ENCODE measurements at regions not wholly inside any gene's neighbourhood (a gene's known extent, or its start where the extent isn't known, plus 50 kb on each side); places are given as distances from the start of the nearest gene placed in this dataset.

DNA sequence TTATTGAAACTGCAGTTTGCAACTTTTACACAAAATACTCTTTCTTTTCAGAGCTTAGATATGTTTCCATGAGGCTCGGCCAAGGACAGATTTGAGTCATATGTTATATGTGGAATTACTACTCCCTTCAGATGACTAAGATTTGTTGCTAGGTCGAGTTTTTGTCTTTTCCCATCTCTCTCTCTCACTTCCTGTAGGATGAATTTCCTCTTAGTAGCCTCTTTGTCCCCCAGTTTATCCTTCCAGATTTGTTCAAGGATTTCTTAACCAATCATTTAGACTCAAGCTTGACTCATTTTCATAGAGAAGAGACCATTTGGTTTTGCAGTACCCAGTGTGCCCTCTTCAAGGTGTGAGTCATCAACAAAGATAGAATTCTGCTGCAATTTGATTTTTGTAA, 209.2 kb downstream of the GLUD2 start:
- H3K9me3 ChIP-seq (replicated peaks in 1 of 2; ENCODE audit: control insufficient read depth in 1 of 2, insufficient read depth in 1 of 2, low read length in 2 of 2): no peaks in the 10 kb centered on the region
- no CpG with 5 or more reads among the region's 2 CpGs for WGBS (ENCODE audit: insufficient coverage)
- Mint-ChIP-seq H3K9me3 (peaks cover 0 to 1% (median 0%) of the 10 kb centered on the region in 7 donors), H3K4me1 (no peaks in the 10 kb centered on the region), H3K27ac (no peak overlapping the region), H3K27me3 (ENCODE audit: low read depth in 3 of 3) (no peaks in the 10 kb centered on the region), H3K36me3 (no peaks in the 10 kb centered on the region), H3K4me3 (no peak overlapping the region)
- no peak overlapping the region for H3K27ac ChIP-seq (ENCODE audit: low read depth in 1 of 2, low read length in 2 of 2)
- DNase-seq: no peak
- H3K4me2 ChIP-seq (replicated peaks; ENCODE audit: extremely low read depth, low read length, poor library complexity, severe bottlenecking): no peak overlapping the region
- H3K4me3 ChIP-seq (replicated peaks in 1 of 3; ENCODE audit: low read depth in 2 of 3, low read length in 3 of 3): no peak overlapping the region
- no peaks in the 10 kb centered on the region for H3K36me3 ChIP-seq (replicated peaks in 1 of 2; ENCODE audit: control insufficient read depth in 1 of 2, insufficient read depth in 2 of 2, low read length in 2 of 2)
- intact Hi-C loops (cut with micrococcal nuclease): no loop called here
- TF ChIP-seq, protein P1, sequence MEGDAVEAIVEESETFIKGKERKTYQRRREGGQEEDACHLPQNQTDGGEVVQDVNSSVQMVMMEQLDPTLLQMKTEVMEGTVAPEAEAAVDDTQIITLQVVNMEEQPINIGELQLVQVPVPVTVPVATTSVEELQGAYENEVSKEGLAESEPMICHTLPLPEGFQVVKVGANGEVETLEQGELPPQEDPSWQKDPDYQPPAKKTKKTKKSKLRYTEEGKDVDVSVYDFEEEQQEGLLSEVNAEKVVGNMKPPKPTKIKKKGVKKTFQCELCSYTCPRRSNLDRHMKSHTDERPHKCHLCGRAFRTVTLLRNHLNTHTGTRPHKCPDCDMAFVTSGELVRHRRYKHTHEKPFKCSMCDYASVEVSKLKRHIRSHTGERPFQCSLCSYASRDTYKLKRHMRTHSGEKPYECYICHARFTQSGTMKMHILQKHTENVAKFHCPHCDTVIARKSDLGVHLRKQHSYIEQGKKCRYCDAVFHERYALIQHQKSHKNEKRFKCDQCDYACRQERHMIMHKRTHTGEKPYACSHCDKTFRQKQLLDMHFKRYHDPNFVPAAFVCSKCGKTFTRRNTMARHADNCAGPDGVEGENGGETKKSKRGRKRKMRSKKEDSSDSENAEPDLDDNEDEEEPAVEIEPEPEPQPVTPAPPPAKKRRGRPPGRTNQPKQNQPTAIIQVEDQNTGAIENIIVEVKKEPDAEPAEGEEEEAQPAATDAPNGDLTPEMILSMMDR (IDR thresholded peaks at IDR 0.05): no peak
- no peak overlapping the region for H2AFZ ChIP-seq (ENCODE audit: insufficient read depth, low read depth, low read length, poor library complexity, severe bottlenecking)
- no peaks in the 10 kb centered on the region for H3K27me3 ChIP-seq (ENCODE audit: control insufficient read depth in 2 of 2, insufficient read depth in 2 of 2, low read length in 2 of 2)
- no peaks in the 10 kb centered on the region for H3K4me1 ChIP-seq (ENCODE audit: control insufficient read depth in 1 of 2, insufficient read depth in 2 of 2, low read length in 2 of 2)
- H4K20me1 ChIP-seq (ENCODE audit: insufficient read depth, low read length): no peaks in the 10 kb centered on the region
- H3K79me2 ChIP-seq (ENCODE audit: insufficient read depth, low read length): no peaks in the 10 kb centered on the region
- no peak overlapping the region for H3K9ac ChIP-seq (ENCODE audit: insufficient read depth, low read length, poor library complexity, severe bottlenecking)

DNA sequence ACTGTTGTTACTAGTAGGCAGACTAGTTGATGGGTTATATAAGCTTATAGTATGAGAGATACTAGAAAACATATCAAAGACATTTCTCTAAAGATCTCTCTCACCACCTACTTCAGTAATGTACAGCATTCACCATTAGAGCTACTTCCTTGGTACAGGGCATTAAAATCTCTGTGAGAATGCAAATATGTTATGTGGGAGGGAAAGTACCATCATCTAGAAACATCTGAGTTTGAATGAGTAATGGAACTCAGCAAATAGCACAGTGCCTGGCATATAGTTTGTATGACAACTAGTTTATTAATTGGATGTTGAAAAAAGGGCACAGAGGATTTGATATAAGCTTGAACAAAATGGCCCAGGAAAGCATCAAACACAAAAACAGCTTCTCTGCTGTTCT, 211.1 kb downstream of the GLUD2 start:
- TF ChIP-seq, protein P1 (IDR thresholded peaks at IDR 0.05): no peak
- H3K4me2 ChIP-seq (replicated peaks; ENCODE audit: extremely low read depth, low read length, poor library complexity, severe bottlenecking): no peak overlapping the region
- Mint-ChIP-seq H3K36me3 (no peaks in the 10 kb centered on the region), H3K9me3 (peaks cover 0 to 2% (median 0%) of the 10 kb centered on the region in 7 donors), H3K4me3 (no peak overlapping the region), H3K27ac (no peak overlapping the region), H3K4me1 (no peaks in the 10 kb centered on the region), H3K27me3 (ENCODE audit: low read depth in 3 of 3) (peaks cover 0 to 1% (median 0%) of the 10 kb centered on the region in 3 donors)
- H4K20me1 ChIP-seq (ENCODE audit: insufficient read depth, low read length): no peaks in the 10 kb centered on the region
- H3K9ac ChIP-seq (ENCODE audit: insufficient read depth, low read length, poor library complexity, severe bottlenecking): no peak overlapping the region
- H3K4me3 ChIP-seq (replicated peaks in 1 of 3; ENCODE audit: low read depth in 2 of 3, low read length in 3 of 3): no peak overlapping the region
- H2AFZ ChIP-seq (ENCODE audit: insufficient read depth, low read depth, low read length, poor library complexity, severe bottlenecking): no peak overlapping the region
- no peaks in the 10 kb centered on the region for H3K4me1 ChIP-seq (ENCODE audit: control insufficient read depth in 1 of 2, insufficient read depth in 2 of 2, low read length in 2 of 2)
- H3K79me2 ChIP-seq (ENCODE audit: insufficient read depth, low read length): no peaks in the 10 kb centered on the region
- H3K27ac ChIP-seq (ENCODE audit: low read depth in 1 of 2, low read length in 2 of 2): no peak overlapping the region
- H3K36me3 ChIP-seq (replicated peaks in 1 of 2; ENCODE audit: control insufficient read depth in 1 of 2, insufficient read depth in 2 of 2, low read length in 2 of 2): no peaks in the 10 kb centered on the region
- H3K27me3 ChIP-seq (ENCODE audit: control insufficient read depth in 2 of 2, insufficient read depth in 2 of 2, low read length in 2 of 2): no peaks in the 10 kb centered on the region
- no peak for DNase-seq
- intact Hi-C loops (cut with micrococcal nuclease): no loop called here
- no peaks in the 10 kb centered on the region for H3K9me3 ChIP-seq (replicated peaks in 1 of 2; ENCODE audit: control insufficient read depth in 1 of 2, insufficient read depth in 1 of 2, low read length in 2 of 2)

Measured in CD14-positive monocyte (primary cell).